NCI-H345 (cell line): ENCODE measurements at regions not wholly inside any gene's neighbourhood (a gene's known extent, or its start where the extent isn't known, plus 50 kb on each side); places are given as distances from the start of the nearest gene placed in this dataset.
"Not testable (repeated sequence)": the region's sequence is repeated elsewhere in the genome, so short reads cannot be mapped to it uniquely, and the experiment has no call there.

Experiments used
- DNase-seq: peaks from one replicate; lab custom pipeline; 2025; lab: John Stamatoyannopoulos, UW

DNA sequence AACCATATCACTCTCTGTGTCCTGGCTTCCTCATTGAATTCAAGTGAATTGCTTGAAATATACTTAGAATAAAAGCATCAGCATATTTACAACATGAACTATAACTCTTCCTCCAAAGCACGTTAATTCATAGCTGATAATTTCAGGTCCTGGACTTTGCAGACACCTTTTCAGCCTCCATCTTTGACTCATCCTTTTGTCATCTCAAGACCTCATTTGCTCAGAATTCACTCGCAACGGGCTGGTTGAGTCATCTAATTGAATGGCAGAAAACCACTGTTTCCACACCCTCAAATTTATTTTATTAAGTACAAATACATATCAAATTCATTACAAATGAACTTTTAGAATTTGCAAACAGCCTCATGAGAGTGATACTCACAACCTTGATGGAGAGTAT, 545.7 kb downstream of the GATA3 start:
- no peak for DNase-seq

DNA sequence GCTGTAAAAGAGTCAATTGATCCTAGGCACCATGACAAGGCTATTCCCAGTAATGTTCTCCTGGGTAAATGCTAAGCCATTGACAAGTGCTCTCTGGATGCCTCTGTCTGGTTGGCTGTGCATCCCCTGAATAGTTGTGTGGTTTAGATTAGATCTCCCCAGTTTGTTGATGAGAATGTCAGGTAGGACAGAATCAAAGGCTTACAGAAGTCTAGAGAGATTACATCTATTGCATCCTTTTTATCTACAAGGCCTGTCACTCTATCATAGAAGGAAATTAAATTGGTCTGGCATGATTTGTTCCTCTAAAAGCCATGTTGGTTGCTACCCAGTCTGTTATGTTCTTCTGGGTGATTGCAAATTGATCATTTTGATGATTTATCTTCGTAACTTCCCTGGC, 548.3 kb downstream of the GATA3 start:
- DNase-seq, result no peak

DNA sequence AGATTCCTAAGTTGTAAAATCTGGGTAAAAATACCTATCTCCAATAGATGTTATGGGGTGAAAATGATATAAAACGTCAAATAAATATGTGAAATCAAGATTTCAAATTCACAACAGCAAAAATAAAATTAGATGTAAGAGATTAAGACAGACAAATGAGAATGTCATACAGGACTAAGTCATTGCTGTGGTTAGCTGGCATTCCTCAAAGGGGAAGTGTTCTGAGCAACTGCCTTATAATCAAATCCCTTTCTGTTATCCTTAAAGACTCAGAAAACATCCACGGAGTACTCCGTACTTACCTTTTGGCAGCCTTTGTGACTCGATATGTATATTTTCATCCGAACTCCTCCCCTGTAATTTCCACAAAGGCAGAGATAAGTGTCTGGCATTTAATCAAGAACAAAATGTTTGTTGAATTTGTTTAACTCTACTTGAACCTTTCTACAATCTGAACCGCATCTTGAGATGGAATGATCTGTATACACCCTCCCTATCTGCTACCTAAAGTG, 559.6 kb downstream of the GATA3 start:
- no peak for DNase-seq

DNA sequence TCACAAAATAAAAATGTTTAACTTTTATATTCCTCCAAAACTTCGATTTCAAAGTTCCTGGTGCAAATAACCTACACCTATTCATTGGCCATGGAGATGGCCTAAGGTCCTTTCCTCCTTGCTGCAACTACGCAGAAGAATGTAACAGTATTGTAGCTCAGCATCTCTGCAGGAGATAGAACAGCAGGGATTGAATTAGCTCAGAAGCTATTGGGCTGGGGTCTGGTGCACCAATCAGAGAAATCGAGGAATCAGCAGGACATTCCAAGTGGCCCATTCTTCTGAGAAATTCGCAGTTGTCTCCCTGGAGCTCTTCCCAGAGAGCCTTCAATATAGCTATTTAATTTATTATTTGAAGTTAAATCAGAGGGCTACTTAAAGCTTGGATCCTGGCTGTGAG, 560.6 kb downstream of the GATA3 start:
- no peak for DNase-seq

- DNase-seq, result no peak
Measured at GRCh38 chr10:8616166-8616565, 561.7 kb downstream of the GATA3 start.

- no peak for DNase-seq
Measured at GRCh38 chr10:8617792-8618191, 563.3 kb downstream of the GATA3 start.

DNA sequence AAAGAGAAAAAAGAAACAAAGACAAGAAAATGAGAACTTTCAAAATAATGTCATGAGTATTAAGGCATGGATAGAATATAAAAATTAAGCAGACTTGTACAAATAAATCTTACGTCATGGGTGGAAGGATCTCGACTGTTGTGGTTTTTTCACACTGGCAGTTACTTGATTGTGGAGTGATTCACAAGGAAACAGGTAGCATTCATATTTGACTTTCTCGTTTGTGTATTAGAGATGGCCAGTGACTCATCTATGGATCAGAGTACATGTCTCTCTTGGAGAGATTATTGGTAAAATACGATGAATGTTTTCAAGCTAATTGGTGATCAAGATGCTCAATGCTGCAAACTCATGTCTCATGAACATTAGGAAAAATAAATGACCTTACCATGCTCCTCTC, 564.3 kb downstream of the GATA3 start:
- no peak for DNase-seq

DNA sequence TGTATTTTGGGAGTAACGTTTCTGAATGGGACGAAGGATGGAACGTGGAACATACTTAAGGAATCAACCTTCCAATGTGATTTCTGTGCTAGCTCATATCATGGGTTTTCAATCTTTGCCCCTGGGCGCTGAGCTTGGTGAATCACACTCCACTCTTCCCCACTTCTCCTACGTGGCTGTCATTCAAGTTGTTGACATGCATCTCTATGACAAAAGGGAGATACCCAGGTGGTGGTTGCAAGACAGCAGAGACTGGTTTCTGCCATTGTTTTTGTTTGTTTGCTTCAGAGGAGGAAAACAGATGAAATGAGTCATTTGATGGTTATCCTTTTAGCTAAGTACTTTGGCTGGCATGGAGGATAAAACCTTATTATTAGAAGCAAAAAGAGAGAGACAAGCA, 573.9 kb downstream of the GATA3 start:
- no peak for DNase-seq

- no peak for DNase-seq
Measured at GRCh38 chr10:8633909-8634308, 579.4 kb downstream of the GATA3 start.

DNA sequence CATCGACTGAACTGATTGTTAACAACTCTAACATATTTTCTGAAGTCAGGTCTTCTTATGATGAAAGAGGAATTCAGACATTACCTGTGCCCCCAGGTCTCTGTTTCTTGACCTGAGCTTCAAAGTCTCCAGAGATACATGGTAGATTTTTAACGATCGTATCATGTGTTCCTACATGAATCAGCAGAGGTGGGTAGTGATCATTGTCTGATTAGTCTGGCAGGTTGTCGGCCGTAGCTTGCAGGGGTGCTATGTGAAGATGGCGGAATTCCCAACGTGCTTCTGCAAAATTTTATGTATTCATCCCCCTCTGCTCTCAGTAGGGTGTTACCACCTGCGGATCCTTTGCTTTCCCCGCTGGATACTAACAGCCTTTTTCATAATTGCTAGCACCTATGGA, 581.9 kb downstream of the GATA3 start:
- no peak for DNase-seq

DNA sequence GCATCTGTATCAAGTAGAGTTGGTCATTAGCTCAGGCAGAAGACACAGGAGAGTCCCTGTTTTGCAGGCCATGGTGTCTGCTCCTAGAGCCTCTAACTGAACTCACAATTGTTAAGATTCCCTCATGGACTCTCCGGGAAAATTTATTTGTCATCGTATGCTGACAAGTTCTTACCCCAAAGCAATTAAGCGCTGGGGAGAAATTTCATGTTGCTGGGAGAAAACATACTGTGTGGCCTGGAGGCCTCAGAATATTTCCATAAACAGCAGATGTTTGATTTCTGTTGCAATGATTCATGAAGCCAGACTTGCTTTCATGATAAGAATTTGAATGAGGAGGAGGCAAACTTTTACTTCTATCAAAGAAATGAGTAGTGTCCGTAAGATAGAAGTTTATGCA, 583.2 kb downstream of the GATA3 start:
- DNase-seq, result no peak

DNA sequence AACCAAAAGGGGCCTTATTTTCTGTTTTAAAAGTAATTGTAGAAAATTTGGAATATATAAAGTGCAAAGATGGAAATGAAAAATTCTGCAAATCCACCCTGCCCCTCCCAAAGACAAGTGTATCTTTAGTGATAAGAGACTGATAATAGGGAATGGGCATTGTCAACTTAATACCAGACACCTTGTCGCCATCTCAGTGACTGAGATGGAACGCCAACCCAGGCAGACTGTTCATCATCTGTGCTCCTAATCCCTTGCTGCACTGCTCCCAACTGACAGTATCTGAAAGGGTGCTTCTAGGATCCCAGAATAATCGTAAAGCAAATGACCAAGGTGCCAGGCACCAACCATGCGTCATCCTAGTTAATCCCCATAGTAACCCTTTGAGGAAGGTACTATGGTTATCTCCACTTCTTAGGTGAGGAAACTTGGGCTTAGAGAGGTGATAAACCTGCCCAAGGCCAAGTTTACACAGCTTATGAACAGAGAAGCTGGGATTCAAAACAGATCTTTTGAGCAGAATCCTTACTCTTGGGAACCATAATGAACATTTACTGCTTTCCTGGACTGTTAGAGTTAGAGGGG, 583.7 kb downstream of the GATA3 start:
- no peak for DNase-seq

- no peak for DNase-seq
Measured at GRCh38 chr10:8639486-8640185, 585.1 kb downstream of the GATA3 start.

DNA sequence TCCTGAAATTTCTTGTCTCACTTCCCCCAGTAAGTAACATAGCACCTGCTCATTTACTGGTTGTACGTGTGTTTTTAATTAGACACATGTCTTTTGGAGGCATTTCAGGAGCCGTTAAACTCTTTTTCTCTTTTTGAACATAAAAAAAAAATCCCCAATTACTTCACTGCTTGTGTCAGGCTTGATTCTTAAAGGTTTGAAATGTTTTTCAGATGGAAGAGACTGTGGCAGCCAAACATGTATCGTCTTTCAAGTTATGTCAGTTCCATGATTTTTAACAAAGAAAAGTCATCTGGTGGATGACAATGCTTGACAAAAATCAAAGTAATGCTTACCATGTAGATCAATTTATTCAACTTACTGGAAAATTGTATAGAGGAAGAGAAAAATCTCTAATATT, 585.8 kb downstream of the GATA3 start:
- no peak for DNase-seq

DNA sequence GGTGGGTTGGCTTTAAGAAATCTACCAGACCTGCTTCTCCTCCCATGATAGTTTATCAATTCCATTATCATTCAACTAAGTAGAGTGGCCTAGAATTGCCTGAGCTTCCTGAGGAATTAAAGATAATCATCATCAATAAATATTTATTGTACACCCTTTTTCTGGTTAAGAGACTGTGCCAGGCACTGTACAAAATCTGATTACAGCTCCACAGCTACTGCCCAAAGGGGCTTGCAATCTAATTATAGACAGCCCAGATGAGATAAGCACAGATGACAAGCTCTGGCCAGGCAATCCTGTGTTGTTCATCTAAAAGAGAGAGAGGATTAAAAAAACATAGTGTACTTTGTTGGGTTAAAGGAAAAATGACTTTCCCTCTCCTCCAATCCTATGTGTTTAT, 586.4 kb downstream of the GATA3 start:
- DNase-seq, result no peak

DNA sequence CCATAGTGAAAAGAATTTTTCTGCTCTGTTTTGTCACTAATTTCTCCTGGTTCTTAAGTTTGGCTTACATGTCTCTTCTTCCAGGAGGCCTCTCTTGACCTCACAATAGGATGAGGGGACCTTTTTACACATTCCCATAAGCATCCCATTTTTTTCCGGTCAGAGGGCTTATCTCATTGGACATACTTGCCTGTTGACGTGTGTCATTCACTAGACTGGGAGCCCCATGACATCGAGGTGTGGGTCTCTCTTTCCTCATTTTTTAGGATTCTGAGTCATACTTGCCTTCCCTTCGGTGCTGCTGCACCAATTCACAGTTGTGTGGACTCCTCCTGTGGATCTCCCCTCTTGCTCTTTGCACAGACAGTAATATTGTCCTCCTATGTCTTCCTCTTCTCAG, 601.8 kb downstream of the GATA3 start:
- no peak for DNase-seq

DNA sequence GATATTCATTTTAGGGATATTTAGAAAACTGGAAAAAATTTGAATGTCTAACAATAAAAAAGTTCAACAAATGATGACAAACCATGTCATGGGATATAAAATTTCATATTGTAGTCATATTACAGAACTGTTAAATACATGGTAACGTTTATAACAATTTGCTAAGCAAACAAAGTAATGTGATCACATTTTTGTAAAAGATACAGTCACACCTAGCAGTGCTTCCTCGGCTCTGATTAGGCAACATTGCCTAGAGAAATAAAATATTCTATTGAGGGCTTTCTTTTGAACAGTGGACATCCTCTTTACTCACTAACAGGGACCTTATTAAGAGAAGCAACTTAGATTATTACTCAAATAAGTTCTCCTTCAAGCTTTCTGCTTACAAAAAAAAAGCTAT, 605.5 kb downstream of the GATA3 start:
- DNase-seq, result no peak

DNA sequence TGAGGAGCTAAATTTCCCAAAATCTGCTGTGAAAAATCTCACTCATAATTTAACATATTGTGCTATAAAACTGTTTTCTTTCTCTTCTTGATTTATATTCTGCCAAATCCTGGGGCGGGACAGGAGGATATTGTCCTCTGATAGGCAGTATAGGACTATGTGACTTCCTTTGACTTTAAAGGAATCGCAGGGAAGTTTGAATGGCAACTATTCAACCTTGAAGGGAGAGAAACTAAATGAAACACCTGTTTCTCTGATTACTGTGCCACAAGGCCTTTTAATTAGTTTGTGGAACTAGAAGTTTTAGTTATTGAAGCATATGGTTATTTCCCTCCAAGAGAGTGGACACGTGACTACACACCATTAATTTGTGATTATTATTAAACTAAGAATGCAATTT, 607.4 kb downstream of the GATA3 start:
- no peak for DNase-seq

- DNase-seq, result no peak
Measured at GRCh38 chr10:8663131-8663530, 608.6 kb downstream of the GATA3 start.

DNA sequence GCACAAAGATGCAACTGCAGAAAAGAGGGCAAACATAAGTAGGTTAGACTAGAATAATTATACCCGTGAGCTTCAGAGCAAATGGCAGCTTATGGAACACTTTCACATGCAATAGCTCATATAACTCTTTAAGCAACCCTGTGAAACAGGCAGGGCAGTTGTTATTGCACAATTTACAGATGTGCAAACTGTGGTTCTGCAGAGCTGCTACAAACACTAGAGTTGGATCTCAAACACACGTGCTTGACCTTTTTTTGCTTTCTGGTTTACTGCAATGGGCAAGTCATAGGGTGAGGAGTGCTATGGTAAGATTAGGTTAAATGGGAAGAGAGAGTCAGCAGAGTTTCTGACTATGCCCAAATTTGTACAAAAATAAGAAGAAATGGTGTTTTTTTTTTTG, 610.8 kb downstream of the GATA3 start:
- DNase-seq, result no peak

DNA sequence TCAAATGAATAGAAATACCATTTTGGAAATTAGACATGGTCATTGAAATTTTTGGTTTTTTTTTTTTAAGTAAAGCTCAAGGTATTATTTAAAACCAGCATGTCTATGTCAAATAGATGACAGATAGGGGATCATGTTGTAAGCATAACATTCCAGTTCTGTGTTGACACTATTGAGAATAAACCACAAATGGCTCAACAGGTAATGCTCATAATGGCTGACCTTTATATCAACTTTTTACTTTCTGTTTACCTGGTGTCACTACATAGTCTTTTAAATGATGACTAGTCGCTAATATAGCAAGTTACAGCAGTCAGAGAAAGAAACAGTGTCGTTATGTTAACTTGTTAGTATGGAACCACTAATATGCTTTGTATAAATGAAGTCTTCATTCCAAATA, 616.0 kb downstream of the GATA3 start:
- DNase-seq, result no peak

GRCh38 chr10:8674230-8674629, 619.7 kb downstream of the GATA3 start:
- DNase-seq, result no peak

DNA sequence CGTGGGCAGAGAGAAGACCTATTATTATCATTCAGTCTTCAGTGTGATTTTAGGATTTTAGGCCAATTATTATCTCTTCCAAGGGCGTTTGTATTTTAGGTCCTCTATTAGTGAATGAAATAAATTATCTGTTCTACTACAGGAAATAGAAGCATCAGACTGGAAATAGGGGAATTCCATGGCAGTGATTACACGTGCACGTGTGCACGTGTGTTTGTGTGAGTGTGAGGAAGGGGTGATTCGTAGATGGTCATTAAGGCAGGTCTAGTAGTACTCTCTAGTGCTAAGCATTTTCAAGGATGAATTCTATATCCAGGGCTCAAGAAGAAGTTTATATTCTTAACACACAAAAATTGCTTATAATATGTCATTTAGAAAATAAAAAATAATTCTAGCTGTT, 623.2 kb downstream of the GATA3 start:
- DNase-seq, result no peak

- not testable (repeated sequence) for DNase-seq
Measured at GRCh38 chr10:8684916-8685315, 630.4 kb downstream of the GATA3 start.
